ENCODE measurements at regions not wholly inside any gene's neighbourhood (a gene's known extent, or its start where the extent isn't known, plus 50 kb on each side); places are given as distances from the start of the nearest gene placed in this dataset.

GRCh38 chr1:191641420-191642260 is 516.6 kb upstream of the RGS18 start:
- TF ChIP-seq HCFC1 (IDR thresholded peaks at IDR 0.05; ENCODE audit: low read length) (no peak), ZNF622 (IDR thresholded peaks at IDR 0.05) (no peak), ESRRA (IDR thresholded peaks at IDR 0.05; ENCODE audit: low read length) (no peak), ATF2 (IDR thresholded peaks at IDR 0.05; ENCODE audit: low read length) (no peak), SMC3 (IDR thresholded peaks at IDR 0.05; ENCODE audit: borderline replicate concordance, low read length) (no peak), EZH2 (IDR thresholded peaks at IDR 0.05; ENCODE audit: borderline replicate concordance, control insufficient read depth, low read depth, low read length) (no peak)

All from GM12878 (cell line).